Gastroesophageal sphincter (tissue), 3 donors: ENCODE measurements at regions not wholly inside any gene's neighbourhood (a gene's known extent, or its start where the extent isn't known, plus 50 kb on each side); places are given as distances from the start of the nearest gene placed in this dataset.

Experiments used
- POLR2A ChIP-seq, 2 donors: fragments of 450-650 bp; IDR thresholded peaks; one replicate each; pipeline ENCODE4 v1.6.1; 2017; ENCODE audit warnings: antibody characterized with exemption in 2 of 2, mild to moderate bottlenecking in 2 of 2, moderate library complexity in 1 of 2
- POLR2AphosphoS5 ChIP-seq: sonication (generic); formaldehyde crosslinking; IDR thresholded peaks from one replicate; pipeline ENCODE4 v1.6.1; 2017; ENCODE audit warnings: antibody characterized with exemption
- TF ChIP-seq, protein P1 (sequence below), 4 experiments: fragments of 200-600 bp in 2 of 4; fragments of 450-650 bp in 2 of 4; sonication (generic) in 1 of 4; IDR thresholded peaks; one replicate each; pipeline ENCODE4 v1.5.1; 2017 to 2019; ENCODE audit warnings: antibody characterized with exemption in 4 of 4, mild to moderate bottlenecking in 2 of 4, moderate library complexity in 2 of 4

DNA sequence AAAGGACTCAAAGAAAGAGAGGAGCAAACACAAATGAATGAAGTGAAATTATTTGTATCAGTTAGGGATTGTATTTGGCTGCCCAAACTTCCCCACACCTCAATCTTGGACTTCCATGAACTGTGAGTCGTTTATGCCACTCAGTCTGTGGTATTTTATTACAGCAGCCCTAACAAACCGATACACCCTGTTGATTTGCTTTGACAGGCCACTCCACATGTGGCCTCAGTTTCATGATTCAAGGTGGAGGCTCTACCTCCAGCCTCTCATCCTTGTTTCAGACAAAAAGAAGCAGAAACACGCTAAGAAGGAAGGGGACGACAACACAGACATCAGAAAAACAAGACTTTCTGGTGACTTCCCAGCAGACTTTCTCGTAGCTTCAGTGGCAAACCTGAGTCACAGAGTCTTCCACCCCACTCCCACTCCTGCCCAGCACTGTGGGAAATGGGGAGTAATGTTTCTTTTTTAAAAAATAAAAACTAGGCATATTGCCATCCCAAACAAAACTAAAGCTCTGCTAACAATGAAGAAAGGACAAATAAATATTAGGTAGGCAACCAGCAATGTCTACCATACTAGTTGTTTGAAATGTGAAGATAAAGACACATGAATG lies 52.2 kb upstream of the ABCA1 start:
- no peak for TF ChIP-seq POLR2A (IDR thresholded peaks at IDR 0.05)
- TF ChIP-seq, protein P1, sequence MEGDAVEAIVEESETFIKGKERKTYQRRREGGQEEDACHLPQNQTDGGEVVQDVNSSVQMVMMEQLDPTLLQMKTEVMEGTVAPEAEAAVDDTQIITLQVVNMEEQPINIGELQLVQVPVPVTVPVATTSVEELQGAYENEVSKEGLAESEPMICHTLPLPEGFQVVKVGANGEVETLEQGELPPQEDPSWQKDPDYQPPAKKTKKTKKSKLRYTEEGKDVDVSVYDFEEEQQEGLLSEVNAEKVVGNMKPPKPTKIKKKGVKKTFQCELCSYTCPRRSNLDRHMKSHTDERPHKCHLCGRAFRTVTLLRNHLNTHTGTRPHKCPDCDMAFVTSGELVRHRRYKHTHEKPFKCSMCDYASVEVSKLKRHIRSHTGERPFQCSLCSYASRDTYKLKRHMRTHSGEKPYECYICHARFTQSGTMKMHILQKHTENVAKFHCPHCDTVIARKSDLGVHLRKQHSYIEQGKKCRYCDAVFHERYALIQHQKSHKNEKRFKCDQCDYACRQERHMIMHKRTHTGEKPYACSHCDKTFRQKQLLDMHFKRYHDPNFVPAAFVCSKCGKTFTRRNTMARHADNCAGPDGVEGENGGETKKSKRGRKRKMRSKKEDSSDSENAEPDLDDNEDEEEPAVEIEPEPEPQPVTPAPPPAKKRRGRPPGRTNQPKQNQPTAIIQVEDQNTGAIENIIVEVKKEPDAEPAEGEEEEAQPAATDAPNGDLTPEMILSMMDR (IDR thresholded peaks at IDR 0.05) = no peak
- TF ChIP-seq POLR2AphosphoS5 = no peak
